GM12865 (cell line): ENCODE measurements at regions not wholly inside any gene's neighbourhood (a gene's known extent, or its start where the extent isn't known, plus 50 kb on each side); places are given as distances from the start of the nearest gene placed in this dataset.

ENCODE experiments used
- DNase-seq: peaks from one replicate; pipeline ENCODE4 v3.0.0; 2010; ENCODE audit warnings: low read depth
- H3K4me3 ChIP-seq: 2 replicates; pipeline ENCODE4 v1.5.1; 2011; ENCODE audit warnings: mild to moderate bottlenecking, low read depth, low read length, control low read depth
- TF ChIP-seq, protein P1 (sequence below): IDR thresholded peaks from 2 replicates; pipeline ENCODE4 v1.5.1; 2011; ENCODE audit warnings: low read length, control low read depth, low read depth, inconsistent platforms; ENCODE audit not compliant: insufficient read depth; ENCODE audit errors: missing control alignments

DNA sequence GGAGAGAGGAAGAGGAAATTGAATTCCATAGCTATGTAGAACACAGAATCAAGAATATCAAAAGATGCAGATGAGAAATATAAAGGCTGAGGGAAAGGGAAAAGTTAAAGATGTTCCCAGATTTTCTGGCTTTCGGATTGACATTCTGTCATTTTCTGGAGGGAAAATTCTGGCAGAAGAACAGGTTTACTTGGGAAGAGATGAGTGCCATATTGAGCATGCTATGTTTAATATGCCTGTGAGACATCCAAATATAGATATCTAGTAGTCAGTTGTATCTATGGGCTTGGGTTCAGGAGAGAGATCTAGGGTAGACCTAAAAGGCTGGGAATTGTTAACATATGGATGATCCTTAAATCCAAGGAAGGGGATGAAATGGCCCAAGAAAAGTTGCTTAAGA is 181.9 kb upstream of the ARG1 start:
- no peak overlapping the region for H3K4me3 ChIP-seq
- DNase-seq, result no peak
- TF ChIP-seq, protein P1, sequence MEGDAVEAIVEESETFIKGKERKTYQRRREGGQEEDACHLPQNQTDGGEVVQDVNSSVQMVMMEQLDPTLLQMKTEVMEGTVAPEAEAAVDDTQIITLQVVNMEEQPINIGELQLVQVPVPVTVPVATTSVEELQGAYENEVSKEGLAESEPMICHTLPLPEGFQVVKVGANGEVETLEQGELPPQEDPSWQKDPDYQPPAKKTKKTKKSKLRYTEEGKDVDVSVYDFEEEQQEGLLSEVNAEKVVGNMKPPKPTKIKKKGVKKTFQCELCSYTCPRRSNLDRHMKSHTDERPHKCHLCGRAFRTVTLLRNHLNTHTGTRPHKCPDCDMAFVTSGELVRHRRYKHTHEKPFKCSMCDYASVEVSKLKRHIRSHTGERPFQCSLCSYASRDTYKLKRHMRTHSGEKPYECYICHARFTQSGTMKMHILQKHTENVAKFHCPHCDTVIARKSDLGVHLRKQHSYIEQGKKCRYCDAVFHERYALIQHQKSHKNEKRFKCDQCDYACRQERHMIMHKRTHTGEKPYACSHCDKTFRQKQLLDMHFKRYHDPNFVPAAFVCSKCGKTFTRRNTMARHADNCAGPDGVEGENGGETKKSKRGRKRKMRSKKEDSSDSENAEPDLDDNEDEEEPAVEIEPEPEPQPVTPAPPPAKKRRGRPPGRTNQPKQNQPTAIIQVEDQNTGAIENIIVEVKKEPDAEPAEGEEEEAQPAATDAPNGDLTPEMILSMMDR, result no peak

GRCh38 chr6:131393433-131393832 is 179.6 kb upstream of the ARG1 start:
- TF ChIP-seq, protein P1, result no peak
- no peak for DNase-seq
- no peak overlapping the region for H3K4me3 ChIP-seq

- no peak overlapping the region for H3K4me3 ChIP-seq
- TF ChIP-seq, protein P1, result no peak
- DNase-seq, result no peak
These were observed 178.1 kb upstream of the ARG1 start for GRCh38 chr6:131394768-131395432.

DNA sequence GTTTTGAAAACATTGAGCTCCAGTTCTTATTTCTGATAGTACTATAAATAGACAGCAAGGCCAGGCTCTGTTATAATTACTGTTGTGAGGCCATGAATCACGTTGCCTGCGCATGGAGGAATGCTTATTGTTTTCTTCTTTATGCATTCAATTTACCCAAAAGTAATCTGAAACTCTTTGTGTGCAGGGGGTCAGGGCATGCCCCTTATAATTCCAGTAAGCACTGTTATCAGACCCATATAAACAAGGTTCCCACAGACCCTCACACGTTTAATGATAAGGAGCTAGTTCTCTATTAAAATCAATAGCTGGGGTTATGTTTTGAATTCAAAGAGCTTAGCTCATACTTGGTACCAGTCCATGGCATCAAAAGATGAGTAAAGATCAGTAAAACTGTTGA is 174.8 kb upstream of the ARG1 start:
- TF ChIP-seq, protein P1, result no peak
- no peak overlapping the region for H3K4me3 ChIP-seq
- DNase-seq, result no peak

GRCh38 chr6:131399433-131399832 is 173.6 kb upstream of the ARG1 start:
- no peak for DNase-seq
- no peak overlapping the region for H3K4me3 ChIP-seq
- TF ChIP-seq, protein P1, result no peak

DNA sequence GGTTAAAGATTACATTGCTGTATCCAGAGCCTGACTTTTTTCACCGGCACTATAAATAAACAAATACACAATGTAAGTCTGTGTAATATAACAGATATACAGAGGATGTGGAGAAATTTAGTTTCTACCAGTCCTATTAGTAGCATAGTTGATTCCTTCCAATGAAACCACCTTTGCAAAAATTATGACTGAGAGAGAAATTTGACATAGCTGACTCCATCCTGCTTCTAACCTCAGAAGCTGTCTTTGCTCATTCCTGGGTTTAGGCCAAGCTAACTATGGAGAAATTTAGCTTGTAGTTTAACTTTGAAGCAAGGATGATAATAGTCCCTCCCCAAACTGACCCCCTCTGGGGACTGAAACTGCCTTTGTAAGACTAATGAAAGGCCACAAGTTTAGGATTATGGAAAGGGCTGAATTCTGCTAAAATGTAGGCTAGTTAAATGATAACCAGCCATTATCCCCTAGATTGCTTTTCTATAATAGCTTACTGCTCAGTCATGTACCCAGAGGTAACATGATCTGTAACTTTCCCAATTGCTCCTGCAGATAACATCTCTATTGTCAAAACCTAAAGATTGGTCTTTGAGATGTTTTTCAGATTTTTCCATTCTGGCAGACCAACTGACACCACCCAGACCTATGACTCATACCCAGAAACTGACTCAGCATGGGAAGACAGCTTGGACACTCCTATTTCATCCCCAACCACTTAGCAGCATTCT is 172.8 kb upstream of the ARG1 start:
- H3K4me3 ChIP-seq, result no peak overlapping the region
- no peak for DNase-seq
- TF ChIP-seq, protein P1, result no peak
